ENCODE measurements at regions not wholly inside any gene's neighbourhood (a gene's known extent, or its start where the extent isn't known, plus 50 kb on each side); places are given as distances from the start of the nearest gene placed in this dataset.
"Not testable (repeated sequence)": the region's sequence is repeated elsewhere in the genome, so short reads cannot be mapped to it uniquely, and the experiment has no call there.

GRCh38 chr16:76681296-76681695 is 404.1 kb downstream of the CNTNAP4 start:
- H3K4me3 ChIP-seq (ENCODE audit: low read depth, low read length) = no peak overlapping the region
- no peak for FAIRE-seq
- no peak for TF ChIP-seq CTCF (IDR thresholded peaks at IDR 0.05; ENCODE audit: insufficient read depth, low read length, severe bottlenecking)
- no peaks in the 10 kb centered on the region for H3K27me3 ChIP-seq (ENCODE audit: control insufficient read depth, insufficient read depth, low read length)
- DNase-seq (ENCODE audit: low read depth) = no peak
- no peaks in the 10 kb centered on the region for H3K36me3 ChIP-seq (ENCODE audit: control insufficient read depth, insufficient read depth, low read length)

GRCh38 chr16:76683051-76683450 is 405.9 kb downstream of the CNTNAP4 start:
- Histone ChIP-seq H3K4me3 (ENCODE audit: low read depth, low read length) (no peak overlapping the region), H3K36me3 (ENCODE audit: control insufficient read depth, insufficient read depth, low read length) (no peaks in the 10 kb centered on the region), H3K27me3 (ENCODE audit: control insufficient read depth, insufficient read depth, low read length) (no peaks in the 10 kb centered on the region)
- DNase-seq (ENCODE audit: low read depth) = no peak
- FAIRE-seq = no peak
- no peak for TF ChIP-seq CTCF (IDR thresholded peaks at IDR 0.05; ENCODE audit: insufficient read depth, low read length, severe bottlenecking)

GRCh38 chr16:76696876-76697275 is 419.7 kb downstream of the CNTNAP4 start:
- TF ChIP-seq CTCF (IDR thresholded peaks at IDR 0.05; ENCODE audit: insufficient read depth, low read length, severe bottlenecking) = no peak
- FAIRE-seq (no peak), DNase-seq (ENCODE audit: low read depth) (no peak)
- H3K36me3 ChIP-seq (ENCODE audit: control insufficient read depth, insufficient read depth, low read length) = no peaks in the 10 kb centered on the region
- no peaks in the 10 kb centered on the region for H3K27me3 ChIP-seq (ENCODE audit: control insufficient read depth, insufficient read depth, low read length)
- H3K4me3 ChIP-seq (ENCODE audit: low read depth, low read length) = no peak overlapping the region

GRCh38 chr16:76705892-76706291 is 428.7 kb downstream of the CNTNAP4 start:
- no peak for DNase-seq (ENCODE audit: low read depth)
- TF ChIP-seq CTCF (IDR thresholded peaks at IDR 0.05; ENCODE audit: insufficient read depth, low read length, severe bottlenecking) = no peak
- no peak overlapping the region for H3K4me3 ChIP-seq (ENCODE audit: low read depth, low read length)
- H3K36me3 ChIP-seq (ENCODE audit: control insufficient read depth, insufficient read depth, low read length) = no peaks in the 10 kb centered on the region
- FAIRE-seq = no peak
- no peaks in the 10 kb centered on the region for H3K27me3 ChIP-seq (ENCODE audit: control insufficient read depth, insufficient read depth, low read length)

- Histone ChIP-seq H3K4me3 (ENCODE audit: low read depth, low read length) (no peak overlapping the region), H3K27me3 (ENCODE audit: control insufficient read depth, insufficient read depth, low read length) (no peaks in the 10 kb centered on the region), H3K36me3 (ENCODE audit: control insufficient read depth, insufficient read depth, low read length) (no peaks in the 10 kb centered on the region)
- no peak for TF ChIP-seq CTCF (IDR thresholded peaks at IDR 0.05; ENCODE audit: insufficient read depth, low read length, severe bottlenecking)
- no peak for FAIRE-seq
- DNase-seq (ENCODE audit: low read depth) = no peak
Observed at GRCh38 chr16:76713191-76713590, 436.0 kb downstream of the CNTNAP4 start.

- not testable (repeated sequence) for H3K27me3 ChIP-seq (ENCODE audit: control insufficient read depth, insufficient read depth, low read length); H3K36me3 ChIP-seq (ENCODE audit: control insufficient read depth, insufficient read depth, low read length); H3K4me3 ChIP-seq (ENCODE audit: low read depth, low read length); FAIRE-seq
- DNase-seq (ENCODE audit: low read depth) = peak; percentile 3
Observed at GRCh38 chr16:76716251-76716650, 439.1 kb downstream of the CNTNAP4 start.

All from bronchial epithelial cell (primary cell).